ENCODE measurements at regions not wholly inside any gene's neighbourhood (a gene's known extent, or its start where the extent isn't known, plus 50 kb on each side); places are given as distances from the start of the nearest gene placed in this dataset.

GRCh38 chr1:99457381-99458165 is 188.3 kb upstream of the PALMD start:
- TF ChIP-seq POLR2A (IDR thresholded peaks at IDR 0.05) = no peak
- no peak for TF ChIP-seq POLR2AphosphoS5 (IDR thresholded peaks at IDR 0.05)
- no peak for TF ChIP-seq CTCF (IDR thresholded peaks at IDR 0.05)
- no peak for TF ChIP-seq EP300 (IDR thresholded peaks at IDR 0.05)
- no peaks in the 10 kb centered on the region for H3K36me3 ChIP-seq
- no peaks in the 10 kb centered on the region for H3K4me1 ChIP-seq
- no peaks in the 10 kb centered on the region for H3K9me3 ChIP-seq
- ATAC-seq = no peak
- WGBS, 2 donors (ENCODE audit: low coverage in 1 of 2) = 78 to 93% methylated on average over 4 of the region's 4 CpGs
- no peak overlapping the region for H3K27ac ChIP-seq
- no peaks in the 10 kb centered on the region for H3K27me3 ChIP-seq
- no peak overlapping the region for H3K4me3 ChIP-seq

- Histone ChIP-seq H3K4me3 (no peak overlapping the region), H3K4me1 (no peaks in the 10 kb centered on the region), H3K27me3 (no peaks in the 10 kb centered on the region), H3K27ac (no peak overlapping the region), H3K9me3 (no peaks in the 10 kb centered on the region), H3K36me3 (no peaks in the 10 kb centered on the region)
- ATAC-seq = no peak
- TF ChIP-seq CTCF (IDR thresholded peaks at IDR 0.05) (no peak), POLR2A (IDR thresholded peaks at IDR 0.05) (no peak), POLR2AphosphoS5 (IDR thresholded peaks at IDR 0.05) (no peak)
- no CpG with 5 or more reads among the region's 2 CpGs for WGBS, 2 donors (ENCODE audit: low coverage in 1 of 2)
Measured at GRCh38 chr1:99461499-99461898, 184.4 kb upstream of the PALMD start.

- no peaks in the 10 kb centered on the region for H3K4me1 ChIP-seq
- no peak overlapping the region for H3K4me3 ChIP-seq
- WGBS, 2 donors (ENCODE audit: low coverage in 1 of 2) = 100% methylated on average over 1 of the region's 1 CpG
- ATAC-seq = no peak
- TF ChIP-seq POLR2A (IDR thresholded peaks at IDR 0.05) (no peak), EP300 (IDR thresholded peaks at IDR 0.05) (no peak), CTCF (IDR thresholded peaks at IDR 0.05) (no peak), POLR2AphosphoS5 (IDR thresholded peaks at IDR 0.05) (no peak)
- no peaks in the 10 kb centered on the region for H3K9me3 ChIP-seq
- H3K27ac ChIP-seq = no peak overlapping the region
- H3K36me3 ChIP-seq = no peaks in the 10 kb centered on the region
- no peaks in the 10 kb centered on the region for H3K27me3 ChIP-seq
Measured at GRCh38 chr1:99464738-99465137, 181.2 kb upstream of the PALMD start.

- H3K9me3 ChIP-seq = no peaks in the 10 kb centered on the region
- no peak overlapping the region for H3K4me3 ChIP-seq
- no peaks in the 10 kb centered on the region for H3K27me3 ChIP-seq
- 62 to 100% methylated on average over 1 to 3 of the region's 3 CpGs for WGBS, 2 donors (ENCODE audit: low coverage in 1 of 2)
- no peak for ATAC-seq
- TF ChIP-seq CTCF (IDR thresholded peaks at IDR 0.05) = no peak
- no peak for TF ChIP-seq POLR2A (IDR thresholded peaks at IDR 0.05)
- TF ChIP-seq POLR2AphosphoS5 (IDR thresholded peaks at IDR 0.05) = no peak
- no peak for TF ChIP-seq EP300 (IDR thresholded peaks at IDR 0.05)
- H3K4me1 ChIP-seq = no peaks in the 10 kb centered on the region
- H3K27ac ChIP-seq = no peak overlapping the region
- H3K36me3 ChIP-seq = no peaks in the 10 kb centered on the region
Measured at GRCh38 chr1:99465176-99465900, 180.6 kb upstream of the PALMD start.

GRCh38 chr1:99467645-99468044 is 178.3 kb upstream of the PALMD start:
- H3K27me3 ChIP-seq = no peaks in the 10 kb centered on the region
- H3K4me1 ChIP-seq = no peaks in the 10 kb centered on the region
- no peak for ATAC-seq
- H3K9me3 ChIP-seq = no peaks in the 10 kb centered on the region
- H3K27ac ChIP-seq = no peak overlapping the region
- no peaks in the 10 kb centered on the region for H3K36me3 ChIP-seq
- H3K4me3 ChIP-seq = no peak overlapping the region
- TF ChIP-seq EP300 (IDR thresholded peaks at IDR 0.05) = no peak
- 85 to 90% methylated on average over 4 of the region's 4 CpGs for WGBS, 2 donors (ENCODE audit: low coverage in 1 of 2)

Data from gastroesophageal sphincter (tissue), 4 donors.